A549 (cell line): ENCODE measurements at regions not wholly inside any gene's neighbourhood (a gene's known extent, or its start where the extent isn't known, plus 50 kb on each side); places are given as distances from the start of the nearest gene placed in this dataset.

ENCODE experiments used
- ATAC-seq, 2 experiments: fragments of 200-7000 bp in 1 of 2; fragments of >200 bp in 1 of 2; cut with Nextera tagmentation in 1 of 2; cut with Tn5 transposase in 1 of 2; 3 replicates each; pipeline versions ENCODE4 v1.8.0 to v1.9.1; 2018 to 2020; ENCODE audit warnings: mild to moderate bottlenecking in 1 of 2, moderate library complexity in 1 of 2
- CTCF ChIA-PET: fragments of 300-600 bp; sonication (Branson Sonifier 250); formaldehyde crosslinking; extraction: SDS; loops from one replicate; lab custom pipeline; 2021; ENCODE audit warnings: antibody characterized with exemption, inconsistent platforms; lab: Yijun Ruan, JAX
- POLR2A ChIA-PET: fragments of 350-600 bp; formaldehyde crosslinking; extraction: SDS; loops from one replicate; lab custom pipeline; 2021; ENCODE audit warnings: antibody characterized with exemption, inconsistent platforms; lab: Yijun Ruan, JAX
- DNase-seq, 2 experiments: peaks; one replicate each; pipeline versions ENCODE4 v3.0.0 to v3.0.0-alpha.2; 2011 to 2016; ENCODE audit warnings: low read depth in 1 of 2, low spot score in 1 of 2
- FAIRE-seq: peaks from 2 replicates; lab custom pipeline; 2011; peaks lifted over from hg19 to GRCh38; lab: Jason Lieb, UNC
- H3K27ac ChIP-seq, 2 experiments: fragments of >200 bp; sonication (Bioruptor Twin); formaldehyde crosslinking; 3 replicates each; pipeline ENCODE4 v1.5.1; 2016 to 2017
- H3K4me1 ChIP-seq: fragments of >200 bp; sonication (Bioruptor Twin); formaldehyde crosslinking; 3 replicates; pipeline ENCODE4 v1.6.1; 2016
- H3K4me2 ChIP-seq: fragments of >200 bp; sonication (Bioruptor Twin); formaldehyde crosslinking; 3 replicates; pipeline ENCODE4 v1.6.1; 2016
- H3K4me3 ChIP-seq: fragments of >200 bp; sonication (Bioruptor Twin); formaldehyde crosslinking; 3 replicates; pipeline ENCODE4 v1.5.1; 2016
- H3K9me3 ChIP-seq: fragments of >200 bp; sonication (Bioruptor Twin); formaldehyde crosslinking; 3 replicates; pipeline ENCODE4 v1.6.1; 2016
- BCL3 ChIP-seq: fragments of >200 bp; sonication (Bioruptor Twin); formaldehyde crosslinking; IDR thresholded peaks from 3 replicates; pipeline ENCODE4 v1.6.1; 2016
- CBX2 ChIP-seq: fragments of 200-600 bp; sonication (generic); IDR thresholded peaks from 2 replicates; pipeline ENCODE4 v1.6.1; 2016; ENCODE audit warnings: low read depth, mild to moderate bottlenecking, borderline replicate concordance
- CTCF ChIP-seq: fragments of >200 bp; sonication (Bioruptor Twin); formaldehyde crosslinking; IDR thresholded peaks from 3 replicates; pipeline ENCODE4 v1.5.1; 2016
- HEYL ChIP-seq: fragments of 250-450 bp; sonication (Bioruptor Pico); IDR thresholded peaks from 2 replicates; pipeline ENCODE4 v1.8.0; 2021; ENCODE audit warnings: mild to moderate bottlenecking, moderate library complexity
- HMGXB4 ChIP-seq: fragments of 250-450 bp; sonication (Bioruptor Pico); IDR thresholded peaks from 2 replicates; pipeline ENCODE4 v1.5.0; 2021; ENCODE audit warnings: mild to moderate bottlenecking, moderate library complexity, borderline replicate concordance
- HOXB5 ChIP-seq: fragments of 250-450 bp; sonication (Bioruptor Pico); IDR thresholded peaks from 2 replicates; pipeline ENCODE4 v1.5.0; 2020; ENCODE audit warnings: mild to moderate bottlenecking, moderate library complexity
- NR3C1 ChIP-seq: fragments of >200 bp; sonication (Bioruptor Twin); formaldehyde crosslinking; IDR thresholded peaks from 3 replicates; pipeline ENCODE4 v1.6.1; 2017
- RAD21 ChIP-seq, 2 experiments: fragments of >200 bp in 1 of 2; sonication (Bioruptor Twin) in 1 of 2; formaldehyde crosslinking in 1 of 2; IDR thresholded peaks in 1 of 2; conservative IDR thresholded peaks in 1 of 2; 2 replicates in 1 of 2; 3 replicates in 1 of 2; pipeline ENCODE4 v1.6.1; 2012 to 2018; ENCODE audit warnings: inconsistent platforms in 1 of 2
- RFX5 ChIP-seq: fragments of 450-650 bp; IDR thresholded peaks from 2 replicates; pipeline ENCODE4 v1.7.1; 2014; ENCODE audit warnings: antibody characterized with exemption, mild to moderate bottlenecking, moderate library complexity
- USF2 ChIP-seq: fragments of 450-650 bp; IDR thresholded peaks from 2 replicates; pipeline ENCODE4 v1.6.1; 2014; ENCODE audit warnings: antibody characterized with exemption
- WGBS: methylation state at CpG from one replicate; pipeline ENCODE4 v1.1.6; 2017; ENCODE audit errors: missing lambda C conversion rate; 5-methylcytosine and 5-hydroxymethylcytosine counted together

- Histone ChIP-seq H3K4me2 (peak overlapping the region; percentile 55), H3K4me1 (peaks cover 15% of the 10 kb centered on the region), H3K27ac (peak overlapping the region; percentile 59 to 81; a peak in 5 of 6 replicates), H3K9me3 (no peaks in the 10 kb centered on the region), H3K4me3 (no peak overlapping the region)
- ChIA-PET CTCF (interaction anchor here (0.6 to 2.3 kb wide), 12 partner anchors 17 to 96 kb away, joined by 3 to 8 read pairs (median 4); no protein-coding TSS in a partner anchor), POLR2A (interaction anchor here (1.5 kb wide), 1 partner anchor 129 kb away, joined by 3 read pairs; the partner anchor contains the start of gene TOP3B)
- WGBS, result 3% methylated on average over 4 of the region's 4 CpGs
- ATAC-seq, result peak; percentile 75 to 81
- FAIRE-seq, result no peak
- TF ChIP-seq USF2, result no peak
- TF ChIP-seq HMGXB4, result no peak
- 0 out of 3 replicates have a peak, but pooled peaks have one; percentile 4 for TF ChIP-seq CTCF
- TF ChIP-seq HOXB5 (CRISPR knock-in tag), result no peak
- TF ChIP-seq HEYL (CRISPR knock-in tag), result no peak
- peak; percentile 15 to 42 for DNase-seq
Measured at GRCh38 chr22:22111267-22111751, 128.7 kb upstream of the TOP3B start.

GRCh38 chr22:22110548-22111266 is 128.1 kb upstream of the TOP3B start:
- TF ChIP-seq NR3C1 (no peak), RFX5 (no peak), CBX2 (no peak), RAD21 (conservative IDR thresholded peaks at IDR 0.05 in 1 of 2, IDR thresholded peaks at IDR 0.05 in 1 of 2) (peak in 1 of 2 experiments; percentile 26; a peak in 1 of 5 replicates)
- Histone ChIP-seq H3K4me2 (peak overlapping the region; percentile 55), H3K27ac (peak overlapping the region; percentile 59 to 81; a peak in 5 of 6 replicates), H3K4me1 (peaks cover 15% of the 10 kb centered on the region), H3K9me3 (no peaks in the 10 kb centered on the region), H3K4me3 (no peak overlapping the region)
- whole genome bisulfite sequencing, result 44% methylated on average over 6 of the region's 7 CpGs
- DNase-seq (peak; percentile 52 to 57), ATAC-seq (peak; percentile 99), FAIRE-seq (no peak)
- ChIA-PET CTCF (interaction anchor here (0.6 to 2.3 kb wide), 13 partner anchors 12 to 97 kb away, joined by 3 to 8 read pairs (median 3); no protein-coding TSS in a partner anchor), POLR2A (interaction anchor here (1.5 kb wide), 1 partner anchor 128 kb away, joined by 3 read pairs; the partner anchor contains the start of gene TOP3B)

GRCh38 chr22:22109693-22110466 is 127.3 kb upstream of the TOP3B start:
- FAIRE-seq (no peak), DNase-seq (no peak), ATAC-seq (peak in 1 of 2 experiments; percentile 39; a peak in 1 of 6 replicates)
- TF ChIP-seq CTCF (0 out of 3 replicates have a peak, but pooled peaks have one; percentile 10), BCL3 (no peak)
- POLR2A ChIA-PET, result no interaction called here
- CTCF ChIA-PET, result interaction anchor here (1.0 to 2.3 kb wide), 9 partner anchors 11 to 98 kb away, joined by 3 to 8 read pairs (median 4); no protein-coding TSS in a partner anchor
- WGBS, result 85% methylated on average over 4 of the region's 4 CpGs
- Histone ChIP-seq H3K4me1 (peaks cover 15% of the 10 kb centered on the region), H3K9me3 (no peaks in the 10 kb centered on the region), H3K27ac (no peak overlapping the region), H3K4me3 (no peak overlapping the region), H3K4me2 (no peak overlapping the region)
